ENCODE measurements at regions not wholly inside any gene's neighbourhood (a gene's known extent, or its start where the extent isn't known, plus 50 kb on each side); places are given as distances from the start of the nearest gene placed in this dataset.

GRCh38 chr15:87736401-87736800 lies 520.1 kb downstream of the NTRK3 start:
- peak; percentile 39 for DNase-seq (ENCODE audit: low read depth)
- no peak for TF ChIP-seq CTCF (conservative IDR thresholded peaks at IDR 0.05; ENCODE audit: low read depth, low read length)
- no peak overlapping the region for H3K4me3 ChIP-seq (ENCODE audit: low read depth, low read length)

GRCh38 chr15:87735522-87735921 lies 521.0 kb downstream of the NTRK3 start:
- no peak overlapping the region for H3K4me3 ChIP-seq (ENCODE audit: low read depth, low read length)
- no peak for TF ChIP-seq CTCF (conservative IDR thresholded peaks at IDR 0.05; ENCODE audit: low read depth, low read length)
- DNase-seq (ENCODE audit: low read depth) = no peak

- no peak overlapping the region for H3K4me3 ChIP-seq (ENCODE audit: low read depth, low read length)
- TF ChIP-seq CTCF (conservative IDR thresholded peaks at IDR 0.05; ENCODE audit: low read depth, low read length) = no peak
- no peak for DNase-seq (ENCODE audit: low read depth)
These were observed 521.8 kb downstream of the NTRK3 start for GRCh38 chr15:87734571-87735373.

GRCh38 chr15:87733977-87734376 lies 522.6 kb downstream of the NTRK3 start:
- no peak for DNase-seq (ENCODE audit: low read depth)
- TF ChIP-seq CTCF (conservative IDR thresholded peaks at IDR 0.05; ENCODE audit: low read depth, low read length) = no peak
- H3K4me3 ChIP-seq (ENCODE audit: low read depth, low read length) = no peak overlapping the region

DNA sequence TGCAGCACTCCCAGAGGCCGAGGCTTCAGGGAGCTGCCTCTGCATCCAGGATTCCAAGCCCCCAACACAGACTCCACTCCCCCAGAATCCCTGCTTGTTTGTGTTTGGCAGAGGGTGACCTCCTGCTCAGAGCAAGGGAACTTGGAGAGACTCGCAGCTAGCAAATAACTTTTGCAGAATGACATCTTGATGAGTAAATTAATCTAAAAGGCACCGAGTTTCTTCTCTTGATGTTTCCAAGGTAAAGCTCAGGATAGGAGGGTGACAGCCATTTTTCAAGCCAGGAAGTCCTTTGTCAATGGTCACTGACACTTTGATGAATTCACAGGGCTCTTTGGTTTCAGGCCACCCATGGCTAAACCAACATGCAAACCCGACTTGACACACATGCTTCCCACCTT lies 523.0 kb downstream of the NTRK3 start:
- no peak overlapping the region for H3K4me3 ChIP-seq (ENCODE audit: low read depth, low read length)
- TF ChIP-seq CTCF (conservative IDR thresholded peaks at IDR 0.05; ENCODE audit: low read depth, low read length) = no peak

DNA sequence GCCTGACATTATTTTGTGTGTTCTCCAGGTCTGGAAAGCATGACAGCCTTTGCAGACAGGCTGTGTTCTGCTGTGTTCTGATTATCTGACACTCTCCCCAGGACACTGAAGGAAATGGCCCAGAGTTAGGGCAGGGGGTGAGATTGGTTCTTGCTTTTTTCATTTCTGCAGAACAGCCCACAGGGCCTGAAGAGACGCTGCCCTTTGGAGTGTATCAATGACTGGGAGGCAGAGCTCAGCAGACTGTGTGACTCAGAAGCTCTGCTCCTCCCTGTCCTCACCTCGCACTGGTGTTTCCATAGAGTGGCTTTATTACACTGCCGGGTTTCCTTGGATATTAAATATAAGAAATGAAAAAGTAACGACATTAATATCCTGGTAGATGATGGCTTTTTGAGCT lies 523.6 kb downstream of the NTRK3 start:
- H3K4me3 ChIP-seq (ENCODE audit: low read depth, low read length) = no peak overlapping the region
- TF ChIP-seq CTCF (conservative IDR thresholded peaks at IDR 0.05; ENCODE audit: low read depth, low read length) = no peak
- DNase-seq (ENCODE audit: low read depth) = peak; percentile 53

More for the DNA sequence above, 523.0 kb downstream of the NTRK3 start:
- DNase-seq (ENCODE audit: low read depth) = no peak

DNA sequence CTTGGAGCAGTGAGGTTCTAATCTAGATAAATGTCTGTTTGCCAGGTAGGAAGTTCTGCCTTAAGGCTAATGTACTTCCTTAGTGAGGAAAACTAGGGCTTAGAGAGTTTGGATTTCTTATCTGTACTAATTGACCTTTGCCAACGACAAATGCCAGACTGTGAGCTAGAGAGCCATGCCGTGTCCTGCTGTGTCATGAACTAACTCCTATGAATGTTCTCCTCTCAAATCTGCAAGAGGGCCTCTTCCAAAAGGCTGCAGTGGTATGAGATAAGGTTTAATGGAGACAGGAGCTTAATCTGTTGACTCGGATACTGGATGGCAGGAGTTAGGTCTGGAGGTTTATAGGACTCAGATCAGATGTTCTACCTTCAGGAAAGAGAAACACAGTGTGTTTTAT lies 524.9 kb downstream of the NTRK3 start:
- no peak for DNase-seq (ENCODE audit: low read depth)
- no peak for TF ChIP-seq CTCF (conservative IDR thresholded peaks at IDR 0.05; ENCODE audit: low read depth, low read length)

More for the DNA sequence above, 524.9 kb downstream of the NTRK3 start:
- no peak overlapping the region for H3K4me3 ChIP-seq (ENCODE audit: low read depth, low read length)

Measured in choroid plexus epithelial cell (primary cell).